HG02759 (cell line): ENCODE measurements at regions not wholly inside any gene's neighbourhood (a gene's known extent, or its start where the extent isn't known, plus 50 kb on each side); places are given as distances from the start of the nearest gene placed in this dataset.

Source experiments
- ATAC-seq: cut with Tn5 transposase; IDR thresholded peaks from one replicate; pipeline ENCODE4 v1.9.1; 2021; ENCODE audit warnings: mild to moderate bottlenecking, moderate library complexity; ENCODE audit not compliant: unreplicated experiment

GRCh38 chr2:143968360-143968759, 551.6 kb downstream of the ZEB2 start:
- no peak for ATAC-seq

GRCh38 chr2:143965493-143966164, 554.3 kb downstream of the ZEB2 start:
- no peak for ATAC-seq

- no peak for ATAC-seq
These were observed 555.0 kb downstream of the ZEB2 start for GRCh38 chr2:143964891-143965290.

GRCh38 chr2:143960177-143960576, 559.7 kb downstream of the ZEB2 start:
- no peak for ATAC-seq

- ATAC-seq, result no peak
These were observed 562.6 kb downstream of the ZEB2 start for GRCh38 chr2:143957321-143957720.

- ATAC-seq, result no peak
These were observed 564.4 kb downstream of the ZEB2 start for GRCh38 chr2:143955401-143956065.

- no peak for ATAC-seq
These were observed 565.1 kb downstream of the ZEB2 start for GRCh38 chr2:143954844-143955243.

- ATAC-seq, result no peak
These were observed 565.7 kb downstream of the ZEB2 start for GRCh38 chr2:143954186-143954585.

- ATAC-seq, result no peak
These were observed 566.4 kb downstream of the ZEB2 start for GRCh38 chr2:143953451-143954030.

- ATAC-seq, result no peak
These were observed 567.4 kb downstream of the ZEB2 start for GRCh38 chr2:143952536-143952935.

GRCh38 chr2:143950704-143951103, 569.2 kb downstream of the ZEB2 start:
- ATAC-seq, result no peak

DNA sequence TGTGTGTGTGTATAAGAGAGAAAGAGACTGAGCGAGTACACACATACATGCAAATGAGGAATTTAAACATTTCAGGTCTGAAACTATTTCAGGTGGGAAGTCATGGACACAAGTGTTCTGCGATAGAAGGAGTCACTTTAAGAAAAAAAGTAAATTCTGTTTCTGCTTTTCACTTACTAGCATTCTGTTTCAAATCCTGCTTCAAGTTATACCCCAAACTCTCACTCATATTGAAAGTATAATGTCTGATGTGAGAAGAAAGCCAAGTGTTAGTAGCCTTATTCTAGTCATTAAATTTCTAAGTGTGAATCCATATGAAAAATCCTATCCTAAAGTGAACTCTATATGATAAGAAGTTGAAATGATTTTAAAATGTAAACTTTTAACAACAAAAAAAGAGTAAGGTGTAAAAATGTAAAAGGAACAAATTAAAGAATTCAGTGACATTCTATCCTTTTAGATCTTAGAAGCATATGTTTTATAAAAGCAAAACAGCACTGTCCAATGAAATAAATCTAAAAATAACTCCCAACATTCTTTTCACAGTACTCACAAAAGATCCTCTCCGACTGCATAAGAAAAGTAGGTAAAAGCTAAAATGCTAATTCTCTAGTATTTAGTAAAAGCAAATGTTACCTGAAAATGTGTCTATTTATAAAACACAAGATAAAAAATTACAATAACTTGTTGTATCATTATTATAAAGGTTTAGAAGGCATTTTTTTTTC, 570.6 kb downstream of the ZEB2 start:
- ATAC-seq, result peak; percentile 54

- no peak for ATAC-seq
These were observed 571.2 kb downstream of the ZEB2 start for GRCh38 chr2:143948710-143949109.

GRCh38 chr2:143946436-143947391, 573.2 kb downstream of the ZEB2 start:
- ATAC-seq, result no peak

DNA sequence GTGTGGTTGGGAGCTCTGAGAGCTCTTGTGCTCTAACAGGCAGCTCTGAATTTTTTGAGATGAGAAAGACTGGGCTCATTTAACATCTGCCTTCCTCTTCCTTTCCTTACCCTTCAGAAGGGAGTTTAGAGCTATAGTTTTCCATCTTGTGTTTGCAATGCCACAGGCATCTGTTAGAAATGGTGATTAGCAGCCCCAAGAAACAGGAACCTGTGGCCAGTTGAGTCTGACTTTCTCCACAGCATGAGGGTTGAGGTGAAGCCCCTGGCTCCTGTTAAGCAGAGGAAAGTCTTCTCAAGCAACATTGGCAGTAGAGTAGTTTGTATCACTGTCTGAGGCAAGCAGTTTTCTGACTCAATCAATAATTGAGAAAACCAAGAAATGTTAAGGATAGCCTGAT, 577.4 kb downstream of the ZEB2 start:
- ATAC-seq, result no peak

DNA sequence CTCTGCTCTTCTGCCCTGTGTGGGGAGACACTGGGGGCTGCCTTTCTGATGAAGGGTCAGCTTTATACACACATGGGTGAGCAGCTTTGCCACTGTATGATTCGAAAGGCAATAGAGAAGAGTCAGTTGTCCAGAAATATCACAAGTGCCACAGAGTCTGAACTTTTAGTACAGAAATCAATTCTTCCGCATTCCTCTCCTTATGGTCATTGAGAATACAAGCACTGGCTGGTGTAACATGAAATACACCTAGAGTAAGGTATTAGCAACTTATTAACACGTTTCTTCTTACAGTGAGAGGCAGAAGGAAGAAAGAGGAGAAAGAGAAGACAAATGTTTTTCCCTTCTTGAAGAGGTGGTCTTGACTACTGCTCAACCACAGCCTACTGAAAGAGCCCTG, 579.2 kb downstream of the ZEB2 start:
- no peak for ATAC-seq

DNA sequence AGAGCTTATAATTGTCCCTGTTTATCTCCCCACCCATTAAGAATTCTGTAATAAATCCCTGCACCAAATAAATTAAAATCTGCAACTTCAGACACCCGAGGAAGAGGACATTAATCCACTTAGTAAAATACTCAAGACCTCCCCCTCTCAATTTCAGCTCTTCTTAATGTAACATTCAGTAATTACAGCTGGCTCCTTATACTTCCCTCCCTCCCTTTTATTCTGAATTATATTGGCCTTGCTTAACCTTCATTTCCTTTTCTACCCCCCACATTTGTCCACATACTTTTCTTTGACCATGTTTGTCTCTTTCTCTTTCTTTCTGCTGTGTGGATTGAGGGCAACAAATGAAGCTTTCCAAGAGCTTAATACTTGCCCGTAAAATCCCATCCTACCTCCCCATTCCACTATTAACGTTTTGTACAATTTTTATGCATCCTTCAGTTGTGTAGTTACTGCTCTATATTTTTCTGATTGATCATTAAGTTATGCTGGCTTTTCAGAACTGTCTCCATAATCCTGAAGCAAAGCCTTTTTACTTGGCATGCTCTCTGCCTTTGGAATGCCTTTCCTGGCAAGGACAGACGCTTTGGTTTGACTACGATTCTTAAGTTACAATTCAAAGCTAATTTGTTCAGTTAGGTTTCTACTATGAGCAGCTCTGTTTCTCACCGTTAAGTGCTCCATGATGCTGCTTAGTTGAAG, 580.1 kb downstream of the ZEB2 start:
- ATAC-seq, result no peak

- ATAC-seq, result peak; percentile 14
These were observed 582.1 kb downstream of the ZEB2 start for GRCh38 chr2:143937723-143938350.
